Fibroblast of lung (primary cell): ENCODE measurements at regions not wholly inside any gene's neighbourhood (a gene's known extent, or its start where the extent isn't known, plus 50 kb on each side); places are given as distances from the start of the nearest gene placed in this dataset.

Source experiments
- CTCF ChIP-seq, 2 donors: IDR thresholded peaks in 1 of 2; conservative IDR thresholded peaks in 1 of 2; 1 replicate in 1 of 2; 2 replicates in 1 of 2; pipeline ENCODE4 v1.5.1; 2011 to 2012; ENCODE audit warnings: low read length in 2 of 2, control low read depth in 1 of 2, inconsistent platforms in 1 of 2, low read depth in 1 of 2, mild to moderate bottlenecking in 1 of 2
- EZH2 ChIP-seq: IDR thresholded peaks from 2 replicates; pipeline ENCODE4 v1.5.1; 2012; ENCODE audit warnings: low read length, control low read depth, mild to moderate bottlenecking; ENCODE audit errors: missing control alignments

- TF ChIP-seq CTCF (conservative IDR thresholded peaks at IDR 0.05 in 1 of 2, IDR thresholded peaks at IDR 0.05 in 1 of 2; ENCODE audit: low read depth in 1 of 2, low read length in 2 of 2) (no peak), EZH2 (no peak)
Measured at GRCh38 chr10:59000162-59000825, 176.1 kb upstream of the PHYHIPL start.
